Medulla oblongata (tissue), 1 donor: ENCODE measurements at regions not wholly inside any gene's neighbourhood (a gene's known extent, or its start where the extent isn't known, plus 50 kb on each side); places are given as distances from the start of the nearest gene placed in this dataset.
A peak's percentile ranks its signal among the peaks of the same experiment; 100 is the strongest.
"Not testable (repeated sequence)": the region's sequence is repeated elsewhere in the genome, so short reads cannot be mapped to it uniquely, and the experiment has no call there.

Experiments used
- DNase-seq: peaks from one replicate; pipeline ENCODE4 v3.0.0-alpha.2; 2015; ENCODE audit errors: extremely low spot score

GRCh38 chr21:6093870-6094269, 4427.5 kb upstream of the TPTE start:
- DNase-seq = not testable (repeated sequence)

GRCh38 chr21:6095304-6095703, 4426.1 kb upstream of the TPTE start:
- not testable (repeated sequence) for DNase-seq

- not testable (repeated sequence) for DNase-seq
Measured at GRCh38 chr21:6096560-6097424, 4424.6 kb upstream of the TPTE start.

- not testable (repeated sequence) for DNase-seq
Measured at GRCh38 chr21:6097736-6098135, 4423.6 kb upstream of the TPTE start.

GRCh38 chr21:6098191-6098935, 4423.0 kb upstream of the TPTE start:
- DNase-seq = not testable (repeated sequence)

GRCh38 chr21:6101588-6101987, 4419.8 kb upstream of the TPTE start:
- DNase-seq = not testable (repeated sequence)

GRCh38 chr21:6104546-6104945, 4416.8 kb upstream of the TPTE start:
- not testable (repeated sequence) for DNase-seq

- DNase-seq = not testable (repeated sequence)
Measured at GRCh38 chr21:6106686-6107567, 4414.5 kb upstream of the TPTE start.

GRCh38 chr21:6108894-6109293, 4412.5 kb upstream of the TPTE start:
- DNase-seq = not testable (repeated sequence)

- DNase-seq = peak; percentile 9
Measured at GRCh38 chr21:6109774-6110173, 4411.6 kb upstream of the TPTE start.

- not testable (repeated sequence) for DNase-seq
Measured at GRCh38 chr21:6110716-6111343, 4410.6 kb upstream of the TPTE start.

- not testable (repeated sequence) for DNase-seq
Measured at GRCh38 chr21:6111354-6111753, 4410.0 kb upstream of the TPTE start.

- DNase-seq = not testable (repeated sequence)
Measured at GRCh38 chr21:6118336-6118735, 4403.0 kb upstream of the TPTE start.

GRCh38 chr21:6120863-6121262, 4400.5 kb upstream of the TPTE start:
- DNase-seq = not testable (repeated sequence)

- DNase-seq = not testable (repeated sequence)
Measured at GRCh38 chr21:6122629-6123028, 4398.8 kb upstream of the TPTE start.

GRCh38 chr21:6123224-6123623, 4398.2 kb upstream of the TPTE start:
- DNase-seq = not testable (repeated sequence)

GRCh38 chr21:6125549-6126240, 4395.7 kb upstream of the TPTE start:
- not testable (repeated sequence) for DNase-seq

- DNase-seq = not testable (repeated sequence)
Measured at GRCh38 chr21:6126976-6127732, 4394.2 kb upstream of the TPTE start.

GRCh38 chr21:6130734-6131133, 4390.6 kb upstream of the TPTE start:
- DNase-seq = not testable (repeated sequence)

- not testable (repeated sequence) for DNase-seq
Measured at GRCh38 chr21:6133373-6133772, 4388.0 kb upstream of the TPTE start.
